ENCODE measurements at regions not wholly inside any gene's neighbourhood (a gene's known extent, or its start where the extent isn't known, plus 50 kb on each side); places are given as distances from the start of the nearest gene placed in this dataset.

DNA sequence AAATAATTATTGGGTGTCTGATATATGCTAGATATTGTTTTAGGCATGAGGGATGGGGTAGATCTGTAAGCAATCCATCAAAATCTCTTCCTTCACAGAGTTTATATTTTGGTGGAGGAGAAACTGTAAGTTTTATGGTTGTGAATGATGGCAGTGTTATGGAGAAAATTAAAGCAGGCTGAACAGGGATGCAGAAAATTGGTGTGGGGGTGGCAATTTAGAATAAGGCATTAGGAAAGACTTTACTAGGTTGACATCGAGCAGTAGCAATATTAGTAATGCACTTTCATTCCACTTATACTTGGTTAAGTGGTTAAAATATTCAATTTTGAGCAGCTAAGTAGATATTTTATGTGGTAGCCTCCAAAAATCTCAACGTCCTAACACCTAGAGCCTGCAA lies 261.1 kb upstream of the SNX7 start:
- no peak for ATAC-seq
- no peak overlapping the region for H3K4me3 Mint-ChIP-seq
- DNase-seq: no peak
- intact Hi-C loops (cut with micrococcal nuclease): no loop called here
- H3K27me3 Mint-ChIP-seq: no peaks in the 10 kb centered on the region
- H3K4me1 Mint-ChIP-seq (ENCODE audit: low read depth): peaks cover 6% of the 10 kb centered on the region
- no peaks in the 10 kb centered on the region for H3K9me3 Mint-ChIP-seq
- ChIA-PET POLR2A (no interaction called here), CTCF (no interaction called here)
- no peak overlapping the region for H3K27ac Mint-ChIP-seq
- no peaks in the 10 kb centered on the region for H3K36me3 Mint-ChIP-seq (ENCODE audit: low read depth)
- TF ChIP-seq, protein P1, sequence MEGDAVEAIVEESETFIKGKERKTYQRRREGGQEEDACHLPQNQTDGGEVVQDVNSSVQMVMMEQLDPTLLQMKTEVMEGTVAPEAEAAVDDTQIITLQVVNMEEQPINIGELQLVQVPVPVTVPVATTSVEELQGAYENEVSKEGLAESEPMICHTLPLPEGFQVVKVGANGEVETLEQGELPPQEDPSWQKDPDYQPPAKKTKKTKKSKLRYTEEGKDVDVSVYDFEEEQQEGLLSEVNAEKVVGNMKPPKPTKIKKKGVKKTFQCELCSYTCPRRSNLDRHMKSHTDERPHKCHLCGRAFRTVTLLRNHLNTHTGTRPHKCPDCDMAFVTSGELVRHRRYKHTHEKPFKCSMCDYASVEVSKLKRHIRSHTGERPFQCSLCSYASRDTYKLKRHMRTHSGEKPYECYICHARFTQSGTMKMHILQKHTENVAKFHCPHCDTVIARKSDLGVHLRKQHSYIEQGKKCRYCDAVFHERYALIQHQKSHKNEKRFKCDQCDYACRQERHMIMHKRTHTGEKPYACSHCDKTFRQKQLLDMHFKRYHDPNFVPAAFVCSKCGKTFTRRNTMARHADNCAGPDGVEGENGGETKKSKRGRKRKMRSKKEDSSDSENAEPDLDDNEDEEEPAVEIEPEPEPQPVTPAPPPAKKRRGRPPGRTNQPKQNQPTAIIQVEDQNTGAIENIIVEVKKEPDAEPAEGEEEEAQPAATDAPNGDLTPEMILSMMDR (IDR thresholded peaks at IDR 0.05): no peak

DNA sequence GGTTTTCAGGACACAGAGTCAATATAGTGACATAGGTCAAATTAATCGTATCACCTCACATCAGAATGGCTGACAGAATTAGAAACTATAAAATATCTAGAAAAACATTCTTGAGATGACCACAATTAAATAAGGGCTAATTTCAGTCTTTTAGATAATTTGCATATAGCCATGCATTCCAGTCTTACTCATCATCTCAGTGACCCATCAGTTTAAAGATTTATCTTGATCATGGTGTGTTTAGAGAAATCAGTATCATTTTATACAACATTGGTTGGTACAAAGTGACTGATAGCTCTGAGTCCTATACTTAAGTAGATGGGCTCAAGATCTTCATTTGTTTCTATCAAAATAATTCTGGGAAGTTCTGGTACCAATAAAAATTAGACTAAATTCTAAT lies 262.3 kb upstream of the SNX7 start:
- Mint-ChIP-seq H3K27ac (no peak overlapping the region), H3K4me3 (no peak overlapping the region), H3K4me1 (ENCODE audit: low read depth) (peaks cover 6% of the 10 kb centered on the region), H3K27me3 (no peaks in the 10 kb centered on the region), H3K9me3 (no peaks in the 10 kb centered on the region), H3K36me3 (ENCODE audit: low read depth) (no peaks in the 10 kb centered on the region)
- intact Hi-C loops (cut with micrococcal nuclease): no loop called here
- POLR2A ChIA-PET: no interaction called here
- TF ChIP-seq, protein P1 (IDR thresholded peaks at IDR 0.05): no peak
- CTCF ChIA-PET: no interaction called here
- ATAC-seq (no peak), DNase-seq (no peak)

DNA sequence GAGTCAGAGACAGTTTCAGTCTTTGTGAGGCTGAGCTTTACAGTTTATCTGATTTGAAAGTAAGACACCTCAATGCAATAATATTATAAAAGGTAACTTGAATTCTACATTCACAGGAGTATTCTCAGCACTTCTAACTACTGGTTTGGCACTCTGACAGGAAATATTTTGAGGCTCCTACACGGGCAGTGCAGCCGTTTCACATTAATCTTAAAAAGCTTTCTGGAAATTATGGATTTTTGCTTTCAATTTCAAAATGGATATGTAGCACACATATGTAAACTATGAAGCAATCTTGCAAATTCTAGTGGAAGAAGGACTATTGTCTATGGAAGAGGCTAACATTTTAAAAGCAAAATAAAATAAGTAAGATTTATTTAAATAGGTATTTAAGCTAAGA lies 262.9 kb upstream of the SNX7 start:
- Mint-ChIP-seq H3K36me3 (ENCODE audit: low read depth) (no peaks in the 10 kb centered on the region), H3K27me3 (no peaks in the 10 kb centered on the region), H3K9me3 (no peaks in the 10 kb centered on the region), H3K4me1 (ENCODE audit: low read depth) (peaks cover 6% of the 10 kb centered on the region), H3K27ac (no peak overlapping the region), H3K4me3 (no peak overlapping the region)
- POLR2A ChIA-PET: no interaction called here
- intact Hi-C loops (cut with micrococcal nuclease): no loop called here
- TF ChIP-seq, protein P1 (IDR thresholded peaks at IDR 0.05): no peak
- CTCF ChIA-PET: no interaction called here
- DNase-seq (no peak), ATAC-seq (no peak)

DNA sequence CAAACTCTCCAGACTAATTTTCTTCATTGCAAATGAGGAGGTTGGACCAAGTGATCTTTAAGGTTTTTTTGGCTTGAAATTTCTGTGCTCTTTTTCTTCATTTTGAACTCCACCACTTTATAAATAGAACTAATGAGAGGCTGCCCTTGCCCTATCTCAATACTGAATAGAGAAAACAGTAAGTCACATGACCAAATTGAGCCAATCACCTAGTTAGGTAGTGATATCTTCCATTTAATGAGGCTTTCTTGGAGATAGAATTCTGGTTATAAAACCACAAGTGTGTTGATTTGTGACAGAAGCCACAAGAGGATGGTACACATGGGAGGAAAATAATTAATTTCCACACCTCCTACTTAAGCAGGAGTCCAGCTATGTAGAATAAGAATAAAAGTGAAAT lies 263.4 kb upstream of the SNX7 start:
- intact Hi-C loops (cut with micrococcal nuclease): no loop called here
- DNase-seq (no peak), ATAC-seq (no peak)
- ChIA-PET CTCF (no interaction called here), POLR2A (no interaction called here)
- no peaks in the 10 kb centered on the region for H3K27me3 Mint-ChIP-seq
- H3K4me1 Mint-ChIP-seq (ENCODE audit: low read depth): peaks cover 6% of the 10 kb centered on the region
- no peak overlapping the region for H3K27ac Mint-ChIP-seq
- H3K4me3 Mint-ChIP-seq: no peak overlapping the region
- no peaks in the 10 kb centered on the region for H3K9me3 Mint-ChIP-seq
- TF ChIP-seq, protein P1 (IDR thresholded peaks at IDR 0.05): no peak
- no peaks in the 10 kb centered on the region for H3K36me3 Mint-ChIP-seq (ENCODE audit: low read depth)

DNA sequence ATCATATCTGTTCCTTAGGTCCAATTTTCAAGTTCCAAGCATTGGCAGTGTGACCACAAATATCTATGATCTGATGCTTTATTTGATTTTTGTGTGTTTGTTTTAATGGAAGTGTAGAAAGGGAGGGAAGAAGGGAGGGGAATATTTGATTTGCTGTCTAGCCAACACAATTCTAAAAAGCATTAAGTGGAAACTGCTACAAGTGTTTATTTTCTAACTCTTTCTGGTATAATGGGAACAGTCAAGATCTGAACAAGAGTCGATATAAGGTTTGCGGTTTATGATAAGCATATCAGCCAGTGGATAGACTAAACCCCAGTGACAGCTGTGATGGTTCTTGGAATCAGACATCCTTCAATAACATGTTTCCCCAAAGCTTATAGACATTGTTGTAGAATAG lies 267.8 kb upstream of the SNX7 start:
- H3K9me3 Mint-ChIP-seq: no peaks in the 10 kb centered on the region
- DNase-seq (no peak), ATAC-seq (no peak)
- TF ChIP-seq, protein P1 (IDR thresholded peaks at IDR 0.05): no peak
- no peak overlapping the region for H3K4me3 Mint-ChIP-seq
- CTCF ChIA-PET: interaction anchor here (1.3 kb wide), 1 partner anchor 8 kb away, joined by 3 read pairs; no protein-coding TSS in a partner anchor
- no peaks in the 10 kb centered on the region for H3K36me3 Mint-ChIP-seq (ENCODE audit: low read depth)
- H3K27ac Mint-ChIP-seq: no peak overlapping the region
- H3K27me3 Mint-ChIP-seq: no peaks in the 10 kb centered on the region
- POLR2A ChIA-PET: no interaction called here
- no peaks in the 10 kb centered on the region for H3K4me1 Mint-ChIP-seq (ENCODE audit: low read depth)
- intact Hi-C loops (cut with micrococcal nuclease): no loop called here

All from activated CD8-positive, alpha-beta T cell treated with anti-CD3 and anti-CD28 coated beads for 36 hours (primary cell).